NT2/D1 (cell line): ENCODE measurements at regions not wholly inside any gene's neighbourhood (a gene's known extent, or its start where the extent isn't known, plus 50 kb on each side); places are given as distances from the start of the nearest gene placed in this dataset.

Experiments
- YY1 ChIP-seq: IDR thresholded peaks from 2 replicates; pipeline ENCODE4 v1.6.1; 2011; ENCODE audit not compliant: insufficient read length, insufficient read depth
- ZNF274 ChIP-seq: IDR thresholded peaks from 2 replicates; pipeline ENCODE4 v1.6.1; 2011; ENCODE audit warnings: mild to moderate bottlenecking, low read depth, low read length

DNA sequence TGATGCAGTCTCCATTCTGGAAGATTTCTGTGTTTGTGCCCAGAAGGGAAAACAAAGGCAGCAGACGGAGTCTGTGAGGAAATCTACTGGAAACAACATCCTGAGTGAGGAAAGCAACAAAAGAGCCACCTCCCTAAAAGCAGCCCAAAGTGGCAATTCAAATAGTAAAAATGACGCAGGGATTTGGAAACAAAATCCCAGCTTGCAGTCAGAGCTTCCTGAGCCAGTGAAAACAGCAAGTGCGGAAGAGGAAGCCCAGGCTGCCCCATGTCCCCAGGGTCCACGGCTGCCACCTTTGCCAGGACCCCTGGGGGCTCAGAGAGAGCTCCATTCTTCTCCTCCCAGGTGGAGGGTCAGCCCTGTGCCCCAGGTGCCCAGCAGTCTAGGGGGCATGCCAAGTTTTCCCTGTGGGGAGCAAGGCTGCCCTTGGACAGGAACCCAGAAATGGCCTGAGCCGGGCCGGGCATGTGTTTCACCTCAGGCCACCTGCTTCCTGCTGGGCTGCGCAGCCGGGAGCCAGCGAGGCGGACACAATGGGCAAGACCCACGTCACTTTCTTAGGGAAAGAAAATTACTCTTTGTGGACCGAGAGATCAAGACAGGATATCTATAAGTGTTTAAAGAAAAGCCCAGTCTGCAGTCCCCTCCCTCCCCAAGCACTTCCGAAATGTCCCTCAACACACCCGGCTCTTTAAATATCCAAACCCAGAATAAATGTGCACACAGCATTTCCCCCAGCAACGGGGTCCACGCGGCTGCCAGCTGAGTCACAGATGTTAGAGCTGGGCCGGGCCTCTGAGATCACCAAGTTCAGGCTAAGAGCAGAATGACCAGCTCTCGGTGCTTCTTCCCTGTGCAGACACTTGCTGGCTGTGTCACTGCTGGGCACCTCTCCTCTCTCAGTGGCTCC, 231.1 kb downstream of the ARHGAP12 start:
- no peak for TF ChIP-seq YY1
- no peak for TF ChIP-seq ZNF274
